HG03280 (cell line): ENCODE measurements at regions not wholly inside any gene's neighbourhood (a gene's known extent, or its start where the extent isn't known, plus 50 kb on each side); places are given as distances from the start of the nearest gene placed in this dataset.
A peak's percentile ranks its signal among the peaks of the same experiment; 100 is the strongest.
"Not testable (repeated sequence)": the region's sequence is repeated elsewhere in the genome, so short reads cannot be mapped to it uniquely, and the experiment has no call there.

Experiments used
- ATAC-seq: cut with Tn5 transposase; IDR thresholded peaks from one replicate; pipeline ENCODE4 v1.9.1; 2021; ENCODE audit warnings: mild to moderate bottlenecking, moderate library complexity; ENCODE audit not compliant: unreplicated experiment

DNA sequence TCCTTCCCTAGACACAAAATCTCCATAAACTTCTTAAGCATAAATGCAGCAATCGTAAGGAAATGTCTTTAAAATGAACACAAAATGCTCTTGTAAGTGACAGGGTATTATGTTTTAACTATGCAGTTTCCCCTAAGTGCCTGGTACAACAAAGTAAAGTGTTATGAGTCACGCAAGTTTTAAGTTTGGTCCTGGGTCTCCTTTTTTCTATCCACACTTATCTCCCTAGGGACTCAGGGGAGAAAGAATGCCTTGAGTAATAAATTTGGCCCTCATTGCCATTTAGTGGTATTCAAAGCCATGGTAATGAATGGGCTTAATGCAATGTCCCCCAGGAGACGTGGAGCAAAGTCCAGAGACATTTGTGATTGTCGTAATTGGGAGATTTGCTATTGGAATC, 149.1 kb downstream of the MAGEB17 start:
- no peak for ATAC-seq

GRCh38 chrX:16319929-16320328, 152.6 kb downstream of the MAGEB17 start:
- ATAC-seq = no peak

DNA sequence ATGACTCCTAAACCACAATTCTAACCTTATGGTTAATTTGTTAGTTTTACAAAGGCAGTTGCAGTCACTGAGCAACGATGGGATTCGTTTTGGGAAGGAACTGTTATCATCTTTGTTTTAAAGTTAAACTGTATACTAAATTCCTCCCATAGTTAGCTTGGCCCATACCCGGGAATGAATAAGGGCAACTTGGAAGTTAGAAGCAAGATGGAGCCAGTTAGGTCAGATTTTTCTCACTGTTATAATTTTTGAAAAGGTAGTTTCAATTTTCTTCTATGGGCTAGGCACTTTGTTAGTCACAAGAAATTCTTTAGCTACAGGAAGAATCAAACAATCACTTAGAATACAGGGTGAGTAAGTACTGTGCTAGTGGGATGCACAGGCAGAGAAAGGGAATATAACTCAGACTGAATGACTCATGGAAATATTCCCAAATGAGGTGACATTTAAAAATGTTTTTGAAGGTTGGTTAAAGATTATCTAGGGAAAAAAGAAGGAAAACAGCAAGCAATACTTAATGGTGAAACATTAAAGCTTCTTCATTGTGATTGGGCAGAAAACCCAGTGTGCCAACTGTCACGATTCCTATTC, 153.6 kb downstream of the MAGEB17 start:
- ATAC-seq = no peak

DNA sequence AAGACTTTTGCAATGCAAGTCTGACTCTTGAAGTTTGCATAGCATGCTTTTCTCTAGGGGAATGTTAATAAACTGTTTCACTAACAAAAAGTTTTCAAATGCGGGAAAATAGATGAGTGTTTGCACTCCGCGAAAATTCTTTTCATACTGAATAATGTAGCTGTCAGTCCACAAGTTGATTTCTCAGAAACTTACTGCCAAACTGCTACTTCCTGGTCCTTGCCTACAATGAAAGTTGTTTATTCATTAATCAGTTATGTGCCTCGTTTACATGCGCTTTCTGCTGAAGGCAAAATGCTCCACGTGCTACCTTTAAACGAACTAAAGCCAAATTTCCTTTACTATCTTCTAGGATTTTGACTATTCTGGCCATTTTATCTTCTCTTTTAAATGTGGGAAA, 166.2 kb downstream of the MAGEB17 start:
- no peak for ATAC-seq

DNA sequence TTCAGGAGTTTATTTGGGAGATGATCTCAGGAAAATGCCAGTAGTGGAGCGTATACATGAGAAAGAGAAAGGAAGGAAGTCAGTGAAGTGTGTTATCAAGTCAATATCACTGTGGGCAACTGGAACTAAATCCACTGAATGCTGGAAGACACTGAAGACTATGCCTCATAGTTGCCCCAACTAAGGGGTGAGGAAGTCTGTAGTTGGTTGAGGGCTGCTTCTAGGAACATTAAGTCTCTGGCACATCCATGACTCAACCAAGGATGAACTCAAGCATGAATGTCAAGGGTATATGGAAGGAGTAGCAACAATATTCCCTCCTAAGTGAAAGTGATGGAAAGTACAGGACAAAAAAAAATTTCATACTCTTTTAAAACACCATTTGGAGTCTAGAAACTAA, 167.9 kb downstream of the MAGEB17 start:
- no peak for ATAC-seq

- no peak for ATAC-seq
These were observed 180.8 kb downstream of the MAGEB17 start for GRCh38 chrX:16347968-16348670.

GRCh38 chrX:16357902-16358301, 190.6 kb downstream of the MAGEB17 start:
- no peak for ATAC-seq

GRCh38 chrX:16360056-16360455, 192.8 kb downstream of the MAGEB17 start:
- ATAC-seq = not testable (repeated sequence)

DNA sequence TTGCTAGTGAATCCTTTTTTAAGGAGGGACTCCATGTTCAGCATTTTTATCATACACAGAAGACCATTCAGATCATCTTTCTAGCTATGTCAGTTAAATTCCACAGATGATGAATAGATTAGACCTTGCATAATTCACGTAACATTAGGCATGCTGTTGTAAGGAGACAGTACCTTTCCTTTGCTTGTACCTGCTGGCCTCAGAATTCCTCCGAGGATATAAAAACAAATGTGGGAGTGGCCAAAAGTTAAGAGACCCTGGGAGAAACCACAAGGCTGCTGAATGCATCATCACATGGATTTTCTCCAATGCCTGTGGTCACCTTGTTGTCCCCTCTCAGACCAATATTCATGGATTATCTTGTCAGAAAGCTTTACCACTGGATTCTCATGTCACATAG, 201.4 kb downstream of the MAGEB17 start:
- no peak for ATAC-seq

GRCh38 chrX:16376056-16376455, 208.8 kb downstream of the MAGEB17 start:
- no peak for ATAC-seq

DNA sequence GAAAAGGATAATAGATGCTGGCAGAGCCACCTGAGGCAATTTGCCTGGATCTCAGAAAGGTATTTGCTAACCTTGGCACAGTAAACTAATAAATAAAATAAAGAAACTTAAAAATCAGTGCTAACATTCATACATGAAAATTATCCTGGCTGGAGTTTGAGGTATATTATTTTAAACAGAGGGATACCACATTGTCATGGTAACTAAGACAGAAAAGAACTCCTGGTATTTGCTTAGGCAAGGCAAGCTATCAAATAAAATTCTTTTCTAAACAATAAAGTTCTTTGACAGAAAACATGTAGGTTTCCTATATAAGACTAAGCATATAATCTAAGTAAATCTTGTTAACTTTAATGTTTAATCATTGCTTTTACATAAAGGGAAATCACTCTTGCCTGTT, 218.8 kb downstream of the MAGEB17 start:
- no peak for ATAC-seq

- no peak for ATAC-seq
These were observed 225.3 kb downstream of the MAGEB17 start for GRCh38 chrX:16392597-16392996.

DNA sequence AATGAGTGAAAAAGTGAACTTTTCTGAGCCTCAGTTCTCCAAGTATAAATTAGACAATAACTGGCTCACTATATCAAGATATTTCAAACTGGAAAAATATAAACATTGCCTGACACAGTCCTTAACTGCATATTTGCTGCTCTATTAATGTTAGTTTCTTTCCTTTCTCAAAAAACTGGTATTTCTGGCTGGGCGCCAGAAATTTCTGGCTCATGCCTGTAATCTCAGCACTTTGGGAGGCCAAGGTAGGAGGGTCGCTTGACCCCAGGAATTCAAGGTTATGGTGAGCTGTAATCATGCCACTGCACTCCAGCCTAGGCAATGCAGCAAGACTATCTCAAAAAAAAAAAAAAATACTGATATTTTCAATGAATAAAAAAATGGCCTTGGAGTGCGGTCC, 227.0 kb downstream of the MAGEB17 start:
- no peak for ATAC-seq

DNA sequence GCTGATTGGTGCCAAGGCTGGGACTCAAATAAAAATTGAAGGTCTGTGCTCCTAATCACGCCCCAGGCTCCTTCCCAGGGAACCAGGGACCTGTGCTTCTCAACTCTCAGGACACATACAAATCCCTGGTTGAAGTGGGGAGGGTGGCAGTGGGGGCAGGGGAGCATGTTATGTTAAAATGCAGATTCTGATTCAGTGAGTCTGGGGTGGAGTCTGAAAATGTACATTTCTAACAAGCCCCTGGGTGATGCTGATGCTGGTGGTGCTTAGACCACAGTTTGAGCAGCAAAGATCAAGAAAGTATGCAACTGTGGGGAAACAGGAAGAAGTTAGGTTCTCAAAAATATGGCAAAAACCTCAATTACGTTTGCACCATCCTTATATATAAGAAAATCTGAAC, 236.5 kb downstream of the MAGEB17 start:
- no peak for ATAC-seq

DNA sequence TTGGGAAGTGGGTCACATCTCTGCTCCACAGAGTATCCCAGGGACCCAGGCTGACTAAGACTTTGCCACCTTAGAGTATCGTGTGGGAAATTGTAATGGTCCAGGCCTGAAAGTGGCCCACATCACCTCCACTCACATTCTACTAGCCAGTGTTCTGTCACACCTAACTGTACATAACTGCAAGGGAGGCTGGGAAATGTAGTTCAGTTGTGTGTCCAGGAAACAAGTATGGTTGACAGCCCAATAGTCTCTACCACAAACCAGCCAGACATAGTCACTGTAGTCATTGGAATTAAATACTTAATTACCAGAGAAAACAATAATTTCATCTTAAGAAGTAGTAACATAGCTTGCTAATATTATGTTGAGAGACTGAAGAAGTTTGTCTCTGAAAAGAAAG, 233.4 kb upstream of the S100G start:
- ATAC-seq = no peak

DNA sequence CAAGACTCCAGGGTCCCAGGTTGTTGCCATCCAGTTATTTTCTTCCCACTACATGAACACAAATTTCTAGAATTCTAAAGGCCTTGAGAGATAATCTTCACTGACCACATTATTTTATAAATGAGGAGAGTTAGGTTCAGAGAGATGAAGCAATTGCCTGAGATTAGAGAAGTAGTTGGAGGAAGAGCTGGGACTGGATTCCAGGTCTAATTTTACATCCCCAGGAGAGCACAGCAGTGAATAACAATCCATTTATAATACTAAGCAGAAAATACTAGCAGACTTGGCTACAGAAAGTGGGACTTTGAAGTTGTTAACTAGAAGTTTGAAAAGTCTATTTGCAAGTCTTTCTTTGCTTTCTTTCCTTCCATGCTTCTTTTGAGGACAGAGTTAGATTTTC, 231.3 kb upstream of the S100G start:
- no peak for ATAC-seq

- no peak for ATAC-seq
These were observed 222.3 kb upstream of the S100G start for GRCh38 chrX:16427668-16428067.

GRCh38 chrX:16429406-16429805, 220.6 kb upstream of the S100G start:
- ATAC-seq = no peak

- ATAC-seq = no peak
These were observed 218.7 kb upstream of the S100G start for GRCh38 chrX:16431266-16431665.

- ATAC-seq = no peak
These were observed 216.9 kb upstream of the S100G start for GRCh38 chrX:16433021-16433420.

DNA sequence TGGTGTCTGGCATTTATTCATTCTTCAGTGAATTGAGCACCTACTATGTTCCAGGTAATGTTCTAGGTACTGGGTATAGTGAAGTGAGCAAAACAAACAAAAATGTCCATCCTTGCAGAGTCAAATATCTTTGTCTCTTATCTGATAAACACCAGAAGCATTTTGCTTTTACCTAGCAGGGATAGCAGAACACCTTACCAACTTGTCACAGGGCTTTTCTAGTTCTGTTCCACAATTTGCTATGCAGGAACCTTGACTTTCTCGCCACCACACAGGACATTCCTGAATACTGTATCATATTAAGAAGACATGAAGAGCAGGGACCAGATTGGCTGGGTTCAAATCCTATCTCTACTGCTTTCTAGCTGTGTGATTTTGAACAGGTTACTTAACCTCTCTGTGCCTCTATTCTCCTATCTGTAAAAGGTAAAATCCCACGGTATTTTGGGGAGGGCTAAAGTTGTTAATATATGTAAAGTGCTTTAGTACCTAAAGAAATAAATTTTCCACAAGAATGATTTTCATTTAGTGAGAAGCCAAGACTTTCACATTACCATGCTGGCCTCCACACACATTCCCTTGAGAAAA, 214.5 kb upstream of the S100G start:
- ATAC-seq = no peak

DNA sequence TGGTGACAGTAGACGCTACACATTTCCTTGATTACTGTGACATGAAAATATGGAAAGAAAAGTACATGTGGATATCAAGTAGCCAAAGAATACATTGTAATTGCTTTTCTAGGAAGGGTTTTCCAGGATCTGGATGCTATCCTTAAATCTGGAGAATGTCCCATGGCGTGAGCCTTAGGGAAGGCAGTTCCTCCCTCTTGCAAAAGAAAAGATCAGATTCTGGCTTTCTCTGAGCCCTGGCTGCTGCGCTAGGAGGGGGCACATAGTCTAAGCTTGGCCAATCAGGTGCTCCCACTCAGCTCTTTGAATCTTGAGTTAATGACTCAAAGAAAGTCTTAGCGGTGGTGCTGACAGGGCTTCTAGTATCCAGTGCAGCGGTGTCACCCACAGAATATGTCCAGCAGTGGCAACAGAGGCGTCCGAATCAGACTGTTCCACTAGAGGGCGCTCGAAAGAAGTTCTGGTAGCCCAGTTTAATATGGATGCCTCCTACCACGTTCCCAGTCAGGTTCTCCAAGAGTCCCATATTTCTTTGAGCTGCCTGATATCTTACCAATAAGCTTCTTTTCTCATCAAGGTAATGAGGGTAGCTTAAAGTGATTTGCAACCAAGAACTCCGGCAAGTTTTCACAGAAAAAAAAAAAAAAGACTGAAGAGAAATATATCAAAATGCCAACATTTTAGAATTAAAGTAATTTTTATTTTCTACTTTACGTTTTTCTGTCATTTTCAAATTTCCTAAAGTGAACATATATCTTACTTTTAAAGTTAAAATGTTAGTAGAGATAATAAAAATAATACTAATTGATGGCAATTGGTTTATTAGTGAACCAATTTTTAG, 213.4 kb upstream of the S100G start:
- peak; percentile 57 for ATAC-seq
